ENCODE measurements at regions not wholly inside any gene's neighbourhood (a gene's known extent, or its start where the extent isn't known, plus 50 kb on each side); places are given as distances from the start of the nearest gene placed in this dataset.

GRCh38 chr2:23299476-23300195 is 85.3 kb upstream of the KLHL29 start:
- TF ChIP-seq POLR2AphosphoS5 (IDR thresholded peaks at IDR 0.05; ENCODE audit: low read depth, low read length) (no peak), FOXP2 (optimal IDR thresholded peaks at IDR 0.05; ENCODE audit: borderline replicate concordance, extremely low read depth, extremely low read length, insufficient read depth) (no peak), TAF1 (IDR thresholded peaks at IDR 0.05; ENCODE audit: borderline replicate concordance, insufficient read depth, low read length) (no peak), REST (IDR thresholded peaks at IDR 0.05; ENCODE audit: insufficient read depth in 1 of 2, low read depth in 2 of 2, low read length in 2 of 2) (no peak), SIN3A (IDR thresholded peaks at IDR 0.05; ENCODE audit: borderline replicate concordance, insufficient read depth, low read length) (no peak)

GRCh38 chr2:23301136-23301535 is 83.8 kb upstream of the KLHL29 start:
- TF ChIP-seq POLR2AphosphoS5 (IDR thresholded peaks at IDR 0.05; ENCODE audit: low read depth, low read length) (no peak), TAF1 (IDR thresholded peaks at IDR 0.05; ENCODE audit: borderline replicate concordance, insufficient read depth, low read length) (no peak), FOXP2 (optimal IDR thresholded peaks at IDR 0.05; ENCODE audit: borderline replicate concordance, extremely low read depth, extremely low read length, insufficient read depth) (no peak), REST (IDR thresholded peaks at IDR 0.05; ENCODE audit: insufficient read depth in 1 of 2, low read depth in 2 of 2, low read length in 2 of 2) (no peak), SIN3A (IDR thresholded peaks at IDR 0.05; ENCODE audit: borderline replicate concordance, insufficient read depth, low read length) (no peak)

- TF ChIP-seq POLR2AphosphoS5 (IDR thresholded peaks at IDR 0.05; ENCODE audit: low read depth, low read length) (no peak), REST (IDR thresholded peaks at IDR 0.05; ENCODE audit: insufficient read depth in 1 of 2, low read depth in 2 of 2, low read length in 2 of 2) (no peak), SIN3A (IDR thresholded peaks at IDR 0.05; ENCODE audit: borderline replicate concordance, insufficient read depth, low read length) (no peak), FOXP2 (optimal IDR thresholded peaks at IDR 0.05; ENCODE audit: borderline replicate concordance, extremely low read depth, extremely low read length, insufficient read depth) (no peak), TAF1 (IDR thresholded peaks at IDR 0.05; ENCODE audit: borderline replicate concordance, insufficient read depth, low read length) (no peak)
These were observed 82.4 kb upstream of the KLHL29 start for GRCh38 chr2:23302591-23302990.

- TF ChIP-seq POLR2AphosphoS5 (IDR thresholded peaks at IDR 0.05; ENCODE audit: low read depth, low read length) (no peak), SIN3A (IDR thresholded peaks at IDR 0.05; ENCODE audit: borderline replicate concordance, insufficient read depth, low read length) (no peak)
These were observed 78.6 kb upstream of the KLHL29 start for GRCh38 chr2:23306401-23306800.

GRCh38 chr2:23311186-23311585 is 73.8 kb upstream of the KLHL29 start:
- TF ChIP-seq SIN3A (IDR thresholded peaks at IDR 0.05; ENCODE audit: borderline replicate concordance, insufficient read depth, low read length) (no peak), FOXP2 (optimal IDR thresholded peaks at IDR 0.05; ENCODE audit: borderline replicate concordance, extremely low read depth, extremely low read length, insufficient read depth) (no peak), POLR2AphosphoS5 (IDR thresholded peaks at IDR 0.05; ENCODE audit: low read depth, low read length) (no peak), TAF1 (IDR thresholded peaks at IDR 0.05; ENCODE audit: borderline replicate concordance, insufficient read depth, low read length) (no peak), REST (IDR thresholded peaks at IDR 0.05; ENCODE audit: insufficient read depth in 1 of 2, low read depth in 2 of 2, low read length in 2 of 2) (no peak)

Data from PFSK-1 (cell line).